PC-3 (cell line): ENCODE measurements at regions not wholly inside any gene's neighbourhood (a gene's known extent, or its start where the extent isn't known, plus 50 kb on each side); places are given as distances from the start of the nearest gene placed in this dataset.
"Not testable (repeated sequence)": the region's sequence is repeated elsewhere in the genome, so short reads cannot be mapped to it uniquely, and the experiment has no call there.

Source experiments
- ATAC-seq: fragments of 200-7000 bp; cut with Tn5 transposase; 2 replicates; pipeline ENCODE4 v1.9.1; 2020; ENCODE audit warnings: mild to moderate bottlenecking, moderate library complexity
- BruUV-seq: library from RNA; stranded (reverse); fragments of 400-500 nt; replicated peaks from 2 replicates; lab custom pipeline; 2021; lab: Mats Ljungman, UMichigan
- CTCF ChIA-PET: fragments of 300-600 bp; sonication (Branson Sonifier 250); formaldehyde crosslinking; loops from one replicate; lab custom pipeline; 2022; ENCODE audit warnings: antibody characterized with exemption; lab: Charles Lee
- POLR2A ChIA-PET: fragments of 300-600 bp; sonication (Branson Sonifier 250); formaldehyde crosslinking; loops from one replicate; lab custom pipeline; 2022; ENCODE audit warnings: antibody characterized with exemption; ENCODE audit not compliant: unreplicated experiment; lab: Charles Lee
- DNase-seq: peaks from one replicate; pipeline ENCODE4 v3.0.0-alpha.2; 2015
- H2AFZ ChIP-seq: fragments of 300-600 bp; sonication (generic); 2 replicates; pipeline ENCODE4 v1.6.0; 2016; ENCODE audit warnings: antibody characterized with exemption, low read length
- H3F3A ChIP-seq: fragments of 300-600 bp; sonication (generic); one replicate; pipeline ENCODE4 v1.6.0; 2017; ENCODE audit warnings: antibody characterized with exemption, low read length, control low read depth, mild to moderate bottlenecking; ENCODE audit not compliant: unreplicated experiment
- H3K27ac ChIP-seq: fragments of 300-600 bp; sonication (generic); 2 replicates; pipeline ENCODE4 v1.5.1; 2016; ENCODE audit warnings: mild to moderate bottlenecking, low read length
- H3K27me3 ChIP-seq: fragments of 300-600 bp; sonication (generic); 2 replicates; pipeline ENCODE4 v1.6.1; 2016; ENCODE audit warnings: low read length, mixed read lengths
- H3K36me3 ChIP-seq: fragments of 300-600 bp; sonication (generic); 2 replicates; pipeline ENCODE4 v1.6.1; 2016; ENCODE audit warnings: low read depth, mixed run types, low read length, mixed read lengths
- H3K4me1 ChIP-seq: fragments of 300-600 bp; sonication (generic); 2 replicates; pipeline ENCODE4 v1.5.1; 2016; ENCODE audit warnings: low read length; ENCODE audit not compliant: insufficient read depth
- H3K4me2 ChIP-seq: fragments of 300-600 bp; sonication (generic); 2 replicates; pipeline ENCODE4 v1.6.0; 2016; ENCODE audit warnings: low read length
- H3K4me3 ChIP-seq: fragments of 300-600 bp; sonication (generic); 2 replicates; pipeline ENCODE4 v1.5.1; 2016; ENCODE audit warnings: mild to moderate bottlenecking, low read length, mixed read lengths
- H3K79me2 ChIP-seq: fragments of 300-600 bp; sonication (generic); 2 replicates; pipeline ENCODE4 v1.6.1; 2017; ENCODE audit warnings: low read length, mixed read lengths
- H3K9ac ChIP-seq: fragments of 300-600 bp; sonication (generic); 2 replicates; pipeline ENCODE4 v1.6.0; 2016; ENCODE audit warnings: mild to moderate bottlenecking, low read length
- H3K9me2 ChIP-seq: fragments of 300-600 bp; sonication (generic); replicated peaks from 2 replicates; pipeline ENCODE4 v1.6.1; 2016; ENCODE audit warnings: mixed run types, low read length, mixed read lengths
- H3K9me3 ChIP-seq: fragments of 300-600 bp; sonication (generic); 2 replicates; pipeline ENCODE4 v1.6.1; 2016; ENCODE audit warnings: low read length, mixed read lengths
- H4K20me1 ChIP-seq: fragments of 300-600 bp; sonication (generic); 2 replicates; pipeline ENCODE4 v1.6.1; 2016; ENCODE audit warnings: low read length, mixed read lengths
- CTCF ChIP-seq: fragments of 300-600 bp; sonication (generic); conservative IDR thresholded peaks from 2 replicates; pipeline ENCODE4 v1.5.1; 2017; ENCODE audit warnings: antibody characterized with exemption, low read depth, mild to moderate bottlenecking, low read length
- EZH2 ChIP-seq: fragments of 300-600 bp; sonication (generic); IDR thresholded peaks from one replicate; pipeline ENCODE4 v1.6.1; 2017; ENCODE audit warnings: antibody characterized with exemption, mild to moderate bottlenecking, low read length; ENCODE audit not compliant: unreplicated experiment
- EZH2phosphoT487 ChIP-seq: fragments of 300-600 bp; sonication (generic); IDR thresholded peaks from 2 replicates; pipeline ENCODE4 v1.6.1; 2018; ENCODE audit warnings: mild to moderate bottlenecking, antibody characterized with exemption, low read length, borderline replicate concordance
- intact Hi-C: fragments of 100-400 bp; cut with micrococcal nuclease; formaldehyde crosslinking; loops from 2 replicates; pipeline ENCODE4 v1.9.0; 2023

GRCh38 chr20:23294166-23294565 is 56.4 kb upstream of the NXT1 start:
- Histone ChIP-seq H3K79me2 (no peaks in the 10 kb centered on the region), H3K27ac (no peak overlapping the region), H4K20me1 (no peaks in the 10 kb centered on the region), H3K9ac (no peak overlapping the region), H3K4me2 (no peak overlapping the region), H3K9me3 (no peaks in the 10 kb centered on the region), H3K36me3 (no peaks in the 10 kb centered on the region), H3K4me1 (no peaks in the 10 kb centered on the region), H3K9me2 (no peaks in the 10 kb centered on the region), H2AFZ (no peak overlapping the region), H3K4me3 (no peak overlapping the region), H3K27me3 (peaks cover 86% of the 10 kb centered on the region), H3F3A (no peaks in the 10 kb centered on the region)
- POLR2A ChIA-PET, result no interaction called here
- DNase-seq (no peak), ATAC-seq (no peak)
- no peak for TF ChIP-seq EZH2
- intact Hi-C loops, result no loop called here
- CTCF ChIA-PET, result no interaction called here
- no TSS peak for BruUV-seq

GRCh38 chr20:23293689-23294088 is 56.9 kb upstream of the NXT1 start:
- H3K9me2 ChIP-seq, result no peaks in the 10 kb centered on the region
- peaks cover 81% of the 10 kb centered on the region for H3K27me3 ChIP-seq
- no peak overlapping the region for H3K27ac ChIP-seq
- H3K9me3 ChIP-seq, result no peaks in the 10 kb centered on the region
- POLR2A ChIA-PET, result no interaction called here
- H3K9ac ChIP-seq, result no peak overlapping the region
- no peak overlapping the region for H3K4me3 ChIP-seq
- H3K4me2 ChIP-seq, result no peak overlapping the region
- H3K4me1 ChIP-seq, result no peaks in the 10 kb centered on the region
- intact Hi-C loops, result no loop called here
- H4K20me1 ChIP-seq, result no peaks in the 10 kb centered on the region
- H3K79me2 ChIP-seq, result no peaks in the 10 kb centered on the region
- no peak overlapping the region for H2AFZ ChIP-seq
- H3F3A ChIP-seq, result no peaks in the 10 kb centered on the region
- DNase-seq (no peak), ATAC-seq (no peak)
- no TSS peak for BruUV-seq
- TF ChIP-seq EZH2, result no peak
- TF ChIP-seq EZH2phosphoT487, result no peak
- TF ChIP-seq CTCF, result no peak
- CTCF ChIA-PET, result no interaction called here
- H3K36me3 ChIP-seq, result no peaks in the 10 kb centered on the region

GRCh38 chr20:23292311-23292710 is 58.3 kb upstream of the NXT1 start:
- H3K27me3 ChIP-seq, result peaks cover 80% of the 10 kb centered on the region
- H3K9me3 ChIP-seq, H3F3A ChIP-seq, BruUV-seq, ATAC-seq, H3K27ac ChIP-seq, intact Hi-C loops, POLR2A ChIA-PET, H3K36me3 ChIP-seq, DNase-seq, CTCF ChIA-PET, H3K4me1 ChIP-seq, H3K9ac ChIP-seq, H3K4me3 ChIP-seq, H4K20me1 ChIP-seq, H3K4me2 ChIP-seq, H3K79me2 ChIP-seq, H3K9me2 ChIP-seq, H2AFZ ChIP-seq: not testable (repeated sequence)

GRCh38 chr20:23291575-23292240 is 58.9 kb upstream of the NXT1 start:
- no peak overlapping the region for H3K4me2 ChIP-seq
- H3K27me3 ChIP-seq, result peaks cover 80% of the 10 kb centered on the region
- no peak overlapping the region for H2AFZ ChIP-seq
- CTCF ChIA-PET, result no interaction called here
- POLR2A ChIA-PET, result no interaction called here
- no peaks in the 10 kb centered on the region for H3K36me3 ChIP-seq
- H3K9me3 ChIP-seq, result no peaks in the 10 kb centered on the region
- intact Hi-C loops, result no loop called here
- no peak for TF ChIP-seq CTCF
- TF ChIP-seq EZH2, result no peak
- no peak for TF ChIP-seq EZH2phosphoT487
- H3F3A ChIP-seq, result no peaks in the 10 kb centered on the region
- no peaks in the 10 kb centered on the region for H3K79me2 ChIP-seq
- no peaks in the 10 kb centered on the region for H4K20me1 ChIP-seq
- no peak overlapping the region for H3K9ac ChIP-seq
- H3K27ac ChIP-seq, result no peak overlapping the region
- H3K9me2 ChIP-seq, result no peaks in the 10 kb centered on the region
- DNase-seq (no peak), ATAC-seq (no peak)
- H3K4me3 ChIP-seq, result no peak overlapping the region
- no TSS peak for BruUV-seq
- H3K4me1 ChIP-seq, result no peaks in the 10 kb centered on the region
